ENCODE measurements at regions not wholly inside any gene's neighbourhood (a gene's known extent, or its start where the extent isn't known, plus 50 kb on each side); places are given as distances from the start of the nearest gene placed in this dataset.
"Not testable (repeated sequence)": the region's sequence is repeated elsewhere in the genome, so short reads cannot be mapped to it uniquely, and the experiment has no call there.

- H3K9me3 Mint-ChIP-seq: peaks cover 6% of the 10 kb centered on the region
- no peaks in the 10 kb centered on the region for H3K27me3 Mint-ChIP-seq
- no peaks in the 10 kb centered on the region for H3K4me1 Mint-ChIP-seq
- no peak overlapping the region for H3K27ac Mint-ChIP-seq
- ATAC-seq (replicated peaks): no peak
- no peaks in the 10 kb centered on the region for H3K36me3 Mint-ChIP-seq (ENCODE audit: low read depth)
- H3K4me3 Mint-ChIP-seq: no peak overlapping the region
These were observed 1397.8 kb upstream of the RAG2 start for GRCh38 chr11:37995886-37996285.

GRCh38 chr11:37988031-37988430, 1390.0 kb upstream of the RAG2 start:
- Mint-ChIP-seq H3K36me3 (ENCODE audit: low read depth) (no peaks in the 10 kb centered on the region), H3K4me1 (no peaks in the 10 kb centered on the region), H3K27me3 (no peaks in the 10 kb centered on the region), H3K27ac (no peak overlapping the region), H3K4me3 (no peak overlapping the region), H3K9me3 (peaks cover 13% of the 10 kb centered on the region)
- ATAC-seq (replicated peaks): no peak

GRCh38 chr11:37984991-37985390, 1387.0 kb upstream of the RAG2 start:
- Mint-ChIP-seq H3K9me3 (peaks cover 12% of the 10 kb centered on the region), H3K4me1 (no peaks in the 10 kb centered on the region), H3K27me3 (no peaks in the 10 kb centered on the region), H3K4me3 (no peak overlapping the region), H3K36me3 (ENCODE audit: low read depth) (no peaks in the 10 kb centered on the region), H3K27ac (no peak overlapping the region)
- no peak for ATAC-seq (replicated peaks)

- no peak overlapping the region for H3K4me3 Mint-ChIP-seq
- no peak overlapping the region for H3K27ac Mint-ChIP-seq
- H3K36me3 Mint-ChIP-seq (ENCODE audit: low read depth): no peaks in the 10 kb centered on the region
- H3K27me3 Mint-ChIP-seq: no peaks in the 10 kb centered on the region
- H3K4me1 Mint-ChIP-seq: no peaks in the 10 kb centered on the region
- ATAC-seq (replicated peaks): no peak
- H3K9me3 Mint-ChIP-seq: peaks cover 8% of the 10 kb centered on the region
These were observed 1380.6 kb upstream of the RAG2 start for GRCh38 chr11:37978647-37979046.

GRCh38 chr11:37973941-37974340, 1375.9 kb upstream of the RAG2 start:
- H3K4me1 Mint-ChIP-seq: no peaks in the 10 kb centered on the region
- H3K9me3 Mint-ChIP-seq: peaks cover 16% of the 10 kb centered on the region
- H3K4me3 Mint-ChIP-seq: no peak overlapping the region
- H3K27ac Mint-ChIP-seq: no peak overlapping the region
- H3K36me3 Mint-ChIP-seq (ENCODE audit: low read depth): no peaks in the 10 kb centered on the region
- ATAC-seq (replicated peaks): no peak
- no peaks in the 10 kb centered on the region for H3K27me3 Mint-ChIP-seq

GRCh38 chr11:37972691-37973090, 1374.7 kb upstream of the RAG2 start:
- Mint-ChIP-seq H3K9me3 (peaks cover 16% of the 10 kb centered on the region), H3K36me3 (ENCODE audit: low read depth) (no peaks in the 10 kb centered on the region), H3K27me3 (no peaks in the 10 kb centered on the region), H3K27ac (no peak overlapping the region), H3K4me3 (no peak overlapping the region), H3K4me1 (no peaks in the 10 kb centered on the region)
- no peak for ATAC-seq (replicated peaks)

GRCh38 chr11:37969336-37969735, 1371.3 kb upstream of the RAG2 start:
- not testable (repeated sequence) for H3K27me3 Mint-ChIP-seq; H3K4me3 Mint-ChIP-seq; H3K4me1 Mint-ChIP-seq; H3K27ac Mint-ChIP-seq; H3K36me3 Mint-ChIP-seq (ENCODE audit: low read depth); ATAC-seq (replicated peaks)
- peaks cover 21% of the 10 kb centered on the region for H3K9me3 Mint-ChIP-seq

GRCh38 chr11:37968148-37968547, 1370.1 kb upstream of the RAG2 start:
- Mint-ChIP-seq H3K36me3 (ENCODE audit: low read depth) (no peaks in the 10 kb centered on the region), H3K4me3 (no peak overlapping the region), H3K27ac (no peak overlapping the region), H3K4me1 (no peaks in the 10 kb centered on the region), H3K27me3 (no peaks in the 10 kb centered on the region), H3K9me3 (peaks cover 17% of the 10 kb centered on the region)
- ATAC-seq (replicated peaks): no peak

GRCh38 chr11:37967635-37968034, 1369.6 kb upstream of the RAG2 start:
- Mint-ChIP-seq H3K36me3 (ENCODE audit: low read depth) (no peaks in the 10 kb centered on the region), H3K9me3 (peaks cover 14% of the 10 kb centered on the region), H3K27me3 (no peaks in the 10 kb centered on the region), H3K4me1 (no peaks in the 10 kb centered on the region), H3K27ac (no peak overlapping the region), H3K4me3 (no peak overlapping the region)
- no peak for ATAC-seq (replicated peaks)

- Mint-ChIP-seq H3K36me3 (ENCODE audit: low read depth) (no peaks in the 10 kb centered on the region), H3K27ac (no peak overlapping the region), H3K4me1 (no peaks in the 10 kb centered on the region), H3K4me3 (no peak overlapping the region), H3K9me3 (peaks cover 18% of the 10 kb centered on the region), H3K27me3 (no peaks in the 10 kb centered on the region)
- ATAC-seq (replicated peaks): no peak
These were observed 1365.4 kb upstream of the RAG2 start for GRCh38 chr11:37963440-37963839.

GRCh38 chr11:37957717-37958116, 1359.7 kb upstream of the RAG2 start:
- no peak for ATAC-seq (replicated peaks)
- Mint-ChIP-seq H3K4me1 (no peaks in the 10 kb centered on the region), H3K36me3 (ENCODE audit: low read depth) (no peaks in the 10 kb centered on the region)

GRCh38 chr11:37951996-37952395, 1354.0 kb upstream of the RAG2 start:
- no peak for ATAC-seq (replicated peaks)
- peaks cover 3% of the 10 kb centered on the region for H3K9me3 Mint-ChIP-seq
- H3K36me3 Mint-ChIP-seq (ENCODE audit: low read depth): no peaks in the 10 kb centered on the region

More at GRCh38 chr11:37957717-37958116, 1359.7 kb upstream of the RAG2 start:
- H3K4me3 Mint-ChIP-seq: no peak overlapping the region
- H3K9me3 Mint-ChIP-seq: peaks cover 22% of the 10 kb centered on the region
- H3K27me3 Mint-ChIP-seq: no peaks in the 10 kb centered on the region
- no peak overlapping the region for H3K27ac Mint-ChIP-seq

GRCh38 chr11:37948258-37948657, 1350.2 kb upstream of the RAG2 start:
- Mint-ChIP-seq H3K27ac (no peak overlapping the region), H3K4me1 (no peaks in the 10 kb centered on the region), H3K27me3 (no peaks in the 10 kb centered on the region), H3K4me3 (no peak overlapping the region), H3K36me3 (ENCODE audit: low read depth) (no peaks in the 10 kb centered on the region), H3K9me3 (peaks cover 3% of the 10 kb centered on the region)
- no peak for ATAC-seq (replicated peaks)

More at GRCh38 chr11:37951996-37952395, 1354.0 kb upstream of the RAG2 start:
- Mint-ChIP-seq H3K27ac (no peak overlapping the region), H3K4me3 (no peak overlapping the region), H3K27me3 (no peaks in the 10 kb centered on the region), H3K4me1 (no peaks in the 10 kb centered on the region)

- H3K9me3 Mint-ChIP-seq: peaks cover 6% of the 10 kb centered on the region
- no peaks in the 10 kb centered on the region for H3K36me3 Mint-ChIP-seq (ENCODE audit: low read depth)
- H3K27ac Mint-ChIP-seq: no peak overlapping the region
- H3K4me3 Mint-ChIP-seq: no peak overlapping the region
- ATAC-seq (replicated peaks): no peak
- H3K27me3 Mint-ChIP-seq: no peaks in the 10 kb centered on the region
- no peaks in the 10 kb centered on the region for H3K4me1 Mint-ChIP-seq
These were observed 1349.8 kb upstream of the RAG2 start for GRCh38 chr11:37947821-37948220.

GRCh38 chr11:37946155-37946766, 1348.2 kb upstream of the RAG2 start:
- H3K27me3 Mint-ChIP-seq: no peaks in the 10 kb centered on the region
- peaks cover 6% of the 10 kb centered on the region for H3K9me3 Mint-ChIP-seq
- H3K36me3 Mint-ChIP-seq (ENCODE audit: low read depth): no peaks in the 10 kb centered on the region
- H3K4me3 Mint-ChIP-seq: no peak overlapping the region
- no peaks in the 10 kb centered on the region for H3K4me1 Mint-ChIP-seq
- ATAC-seq (replicated peaks): no peak
- H3K27ac Mint-ChIP-seq: no peak overlapping the region

GRCh38 chr11:37942081-37942480, 1344.0 kb upstream of the RAG2 start:
- no peak for ATAC-seq (replicated peaks)
- Mint-ChIP-seq H3K4me1 (no peaks in the 10 kb centered on the region), H3K27me3 (no peaks in the 10 kb centered on the region), H3K36me3 (ENCODE audit: low read depth) (no peaks in the 10 kb centered on the region), H3K27ac (no peak overlapping the region), H3K4me3 (no peak overlapping the region), H3K9me3 (peaks cover 3% of the 10 kb centered on the region)

All from activated T-helper 17 cell treated with anti-CD3 and anti-CD28 coated beads, Interleukin-2, amount 50 U/mL, for 72 hours (primary cell).